ENCODE measurements at regions not wholly inside any gene's neighbourhood (a gene's known extent, or its start where the extent isn't known, plus 50 kb on each side); places are given as distances from the start of the nearest gene placed in this dataset.
"Not testable (repeated sequence)": the region's sequence is repeated elsewhere in the genome, so short reads cannot be mapped to it uniquely, and the experiment has no call there.

DNA sequence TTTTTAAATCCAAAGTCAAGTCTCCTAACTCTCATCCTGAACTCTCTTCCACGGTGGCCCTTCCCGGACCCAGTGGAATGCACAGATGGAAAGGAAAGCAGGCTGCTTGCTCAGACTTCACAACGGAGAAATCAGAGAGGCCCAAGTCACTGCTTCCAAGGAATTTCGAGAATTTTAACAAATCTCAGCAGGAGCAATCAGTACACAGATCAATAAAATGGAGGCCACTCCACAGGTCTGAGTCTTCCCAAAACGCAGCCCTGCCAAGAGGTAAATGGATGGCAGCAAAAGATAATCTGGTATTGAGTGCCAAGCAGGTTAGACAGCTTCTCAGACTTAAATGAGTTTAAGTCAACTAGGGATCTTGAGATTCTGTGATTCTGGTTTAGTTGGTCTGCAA, 81.1 kb upstream of the TIAM1 start:
- DNase-seq (ENCODE audit: extremely low spot score) = no peak
- no peak for TF ChIP-seq ARNT (IDR thresholded peaks at IDR 0.05)
- TF ChIP-seq ELF4 (IDR thresholded peaks at IDR 0.05) = no peak
- TF ChIP-seq LEF1 (IDR thresholded peaks at IDR 0.05; ENCODE audit: borderline replicate concordance) = no peak
- no peak for TF ChIP-seq CTBP1 (IDR thresholded peaks at IDR 0.05; ENCODE audit: borderline replicate concordance)
- TF ChIP-seq L3MBTL2 (conservative IDR thresholded peaks at IDR 0.05) = no peak
- TF ChIP-seq SUZ12 (IDR thresholded peaks at IDR 0.05) = no peak
- TF ChIP-seq HDGF (IDR thresholded peaks at IDR 0.05; ENCODE audit: borderline replicate concordance) = no peak
- TF ChIP-seq TARDBP (IDR thresholded peaks at IDR 0.05) = no peak
- no peak for TF ChIP-seq NFRKB (IDR thresholded peaks at IDR 0.05)
- TF ChIP-seq FOXA1 (IDR thresholded peaks at IDR 0.05) = no peak
- TF ChIP-seq, protein P1, sequence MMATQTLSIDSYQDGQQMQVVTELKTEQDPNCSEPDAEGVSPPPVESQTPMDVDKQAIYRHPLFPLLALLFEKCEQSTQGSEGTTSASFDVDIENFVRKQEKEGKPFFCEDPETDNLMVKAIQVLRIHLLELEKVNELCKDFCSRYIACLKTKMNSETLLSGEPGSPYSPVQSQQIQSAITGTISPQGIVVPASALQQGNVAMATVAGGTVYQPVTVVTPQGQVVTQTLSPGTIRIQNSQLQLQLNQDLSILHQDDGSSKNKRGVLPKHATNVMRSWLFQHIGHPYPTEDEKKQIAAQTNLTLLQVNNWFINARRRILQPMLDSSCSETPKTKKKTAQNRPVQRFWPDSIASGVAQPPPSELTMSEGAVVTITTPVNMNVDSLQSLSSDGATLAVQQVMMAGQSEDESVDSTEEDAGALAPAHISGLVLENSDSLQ (IDR thresholded peaks at IDR 0.05) = no peak
- no peak for TF ChIP-seq ZNF384 (IDR thresholded peaks at IDR 0.05)
- no peak for TF ChIP-seq FOXM1 (IDR thresholded peaks at IDR 0.05; ENCODE audit: borderline replicate concordance)
- POLR2A ChIA-PET = no interaction called here
- CTCF ChIA-PET = no interaction called here

DNA sequence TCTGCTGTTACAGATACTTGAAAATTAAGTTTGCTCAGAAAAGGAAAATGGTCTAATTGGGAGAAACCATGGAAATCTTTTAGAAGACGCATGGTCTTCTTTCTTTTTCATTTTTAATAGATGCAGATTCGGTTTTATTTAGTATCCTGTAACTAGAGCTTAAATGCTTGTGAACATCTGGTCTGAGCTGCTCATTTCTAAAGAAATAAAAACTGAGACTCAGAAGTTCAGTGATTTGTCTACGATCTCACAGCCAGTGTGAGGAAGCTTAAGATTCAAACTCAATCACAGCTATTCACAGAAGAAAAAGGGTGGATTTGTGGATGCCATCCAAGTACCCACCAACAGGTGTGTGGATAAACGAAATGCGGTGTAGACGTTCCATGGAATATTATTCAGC, 80.0 kb upstream of the TIAM1 start:
- no peak for DNase-seq (ENCODE audit: extremely low spot score)
- no peak for TF ChIP-seq FOXK2 (IDR thresholded peaks at IDR 0.05)
- no peak for TF ChIP-seq ELF4 (IDR thresholded peaks at IDR 0.05)
- ChIA-PET POLR2A (no interaction called here), CTCF (no interaction called here)

DNA sequence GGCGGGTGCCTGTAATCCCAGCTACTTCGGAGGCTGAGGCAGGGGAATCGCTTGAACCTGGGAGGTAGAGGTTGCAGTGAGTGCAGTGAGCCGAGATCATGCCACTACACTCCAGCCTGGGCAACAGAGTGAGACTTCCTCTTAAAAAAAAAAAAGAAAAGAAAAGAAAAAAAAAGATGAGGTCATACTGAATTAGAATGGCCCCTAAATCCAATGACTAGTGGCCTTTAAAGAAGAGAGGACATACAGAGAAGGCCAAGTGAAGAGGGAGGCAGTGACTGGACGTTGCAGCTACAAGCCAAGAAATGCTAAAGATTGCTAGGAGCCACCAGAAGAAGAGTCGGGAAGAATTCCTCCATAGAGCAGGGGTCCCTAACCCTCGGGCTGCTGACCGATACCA, 76.9 kb upstream of the TIAM1 start:
- CTCF ChIA-PET = no interaction called here
- TF ChIP-seq SP1 (IDR thresholded peaks at IDR 0.05) (no peak), ZNF384 (IDR thresholded peaks at IDR 0.05) (no peak), FOXM1 (IDR thresholded peaks at IDR 0.05; ENCODE audit: borderline replicate concordance) (no peak), CTBP1 (IDR thresholded peaks at IDR 0.05; ENCODE audit: borderline replicate concordance) (no peak), TARDBP (IDR thresholded peaks at IDR 0.05) (no peak), NFRKB (IDR thresholded peaks at IDR 0.05) (no peak), BHLHE40 (IDR thresholded peaks at IDR 0.05; ENCODE audit: borderline replicate concordance) (no peak), ARNT (IDR thresholded peaks at IDR 0.05) (no peak), ELF4 (IDR thresholded peaks at IDR 0.05) (no peak), HDGF (IDR thresholded peaks at IDR 0.05; ENCODE audit: borderline replicate concordance) (no peak), L3MBTL2 (conservative IDR thresholded peaks at IDR 0.05) (no peak), SUZ12 (IDR thresholded peaks at IDR 0.05) (no peak), FOXK2 (IDR thresholded peaks at IDR 0.05) (no peak), LEF1 (IDR thresholded peaks at IDR 0.05; ENCODE audit: borderline replicate concordance) (no peak), FOXA1 (IDR thresholded peaks at IDR 0.05) (no peak)
- TF ChIP-seq, protein P1 (IDR thresholded peaks at IDR 0.05) = no peak
- DNase-seq (ENCODE audit: extremely low spot score) = no peak
- POLR2A ChIA-PET = no interaction called here

DNA sequence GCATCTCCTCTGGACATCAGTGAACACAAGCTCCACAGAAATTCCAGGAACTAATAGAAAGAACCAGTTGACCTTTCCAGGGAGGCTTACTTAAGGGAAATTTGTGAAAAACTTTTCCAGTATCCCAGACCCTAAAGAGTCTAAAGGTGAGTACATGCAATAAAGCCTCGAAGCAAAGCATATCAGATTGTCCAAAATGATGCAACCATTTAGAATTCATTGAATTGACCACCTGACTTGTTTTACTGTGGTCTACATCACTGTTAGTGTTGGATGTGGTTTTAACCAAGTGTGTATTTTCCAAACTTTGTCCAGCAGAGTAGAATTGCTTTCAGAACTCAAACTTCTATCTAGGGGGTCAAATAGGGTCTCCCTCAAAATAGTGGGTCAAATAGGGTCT, 76.3 kb upstream of the TIAM1 start:
- no peak for DNase-seq (ENCODE audit: extremely low spot score)
- TF ChIP-seq NFRKB (IDR thresholded peaks at IDR 0.05) (no peak), SUZ12 (IDR thresholded peaks at IDR 0.05) (no peak), ELF4 (IDR thresholded peaks at IDR 0.05) (no peak), SP1 (IDR thresholded peaks at IDR 0.05) (no peak), HDGF (IDR thresholded peaks at IDR 0.05; ENCODE audit: borderline replicate concordance) (no peak)
- CTCF ChIA-PET = no interaction called here
- POLR2A ChIA-PET = no interaction called here

DNA sequence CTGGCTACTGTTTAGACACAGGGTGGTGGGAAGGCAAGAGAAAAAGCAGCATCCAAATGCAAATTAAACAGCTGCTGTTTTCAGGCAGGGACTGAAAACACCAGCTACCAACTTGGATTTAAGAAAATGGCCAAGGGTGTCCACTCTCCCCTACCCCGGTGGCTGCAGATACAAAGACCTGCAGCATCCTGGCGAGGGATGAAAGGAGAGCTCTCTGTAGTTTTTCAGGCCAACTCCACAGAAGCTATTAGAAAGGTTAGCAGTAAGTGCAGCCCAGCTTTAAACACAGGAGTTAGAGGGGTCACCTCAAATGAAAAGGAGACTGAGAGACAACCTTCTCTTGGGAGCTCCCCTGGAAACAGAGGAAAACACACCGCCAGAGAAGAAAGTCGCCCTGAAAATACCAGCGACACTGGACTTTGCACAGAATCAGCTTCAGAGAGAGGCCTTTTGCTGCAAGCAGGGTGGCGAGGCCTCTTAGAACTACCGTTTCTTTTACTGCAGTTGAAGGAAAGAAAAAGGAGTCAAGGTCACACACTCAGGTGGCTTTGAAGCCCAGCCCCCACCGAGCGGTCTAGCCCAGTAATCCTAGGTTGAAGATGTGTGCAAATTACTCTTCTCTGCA, 74.4 kb upstream of the TIAM1 start:
- ChIA-PET CTCF (interaction anchor here (1.1 kb wide), 1 partner anchor 59 kb away, joined by 4 read pairs; no protein-coding TSS in a partner anchor), POLR2A (no interaction called here)
- DNase-seq (ENCODE audit: extremely low spot score) = no peak
- TF ChIP-seq BHLHE40 (IDR thresholded peaks at IDR 0.05; ENCODE audit: borderline replicate concordance) = no peak
- TF ChIP-seq FOXA1 (IDR thresholded peaks at IDR 0.05) = no peak
- no peak for TF ChIP-seq ARNT (IDR thresholded peaks at IDR 0.05)
- no peak for TF ChIP-seq L3MBTL2 (conservative IDR thresholded peaks at IDR 0.05)
- TF ChIP-seq CTBP1 (IDR thresholded peaks at IDR 0.05; ENCODE audit: borderline replicate concordance) = no peak
- no peak for TF ChIP-seq TARDBP (IDR thresholded peaks at IDR 0.05)

DNA sequence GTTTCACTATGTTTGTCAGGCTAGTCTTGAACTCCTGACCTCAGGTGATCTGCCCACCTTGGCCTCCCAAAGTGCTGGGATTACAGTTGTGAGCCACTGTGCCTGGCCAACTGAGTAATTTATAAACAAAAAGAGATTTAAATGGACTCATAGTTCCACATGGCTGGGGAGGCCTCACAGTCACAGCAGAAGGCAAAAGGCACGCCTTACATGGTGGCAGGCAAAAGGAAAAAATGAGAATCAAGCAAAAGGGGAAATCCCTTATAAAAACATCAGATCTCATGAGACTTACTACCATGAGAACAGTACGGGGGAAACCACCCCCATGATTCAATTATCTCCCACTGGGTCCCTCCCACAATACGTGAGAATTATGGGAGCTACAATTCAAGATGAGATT, 73.2 kb upstream of the TIAM1 start:
- POLR2A ChIA-PET; DNase-seq (ENCODE audit: extremely low spot score); CTCF ChIA-PET: not testable (repeated sequence)

DNA sequence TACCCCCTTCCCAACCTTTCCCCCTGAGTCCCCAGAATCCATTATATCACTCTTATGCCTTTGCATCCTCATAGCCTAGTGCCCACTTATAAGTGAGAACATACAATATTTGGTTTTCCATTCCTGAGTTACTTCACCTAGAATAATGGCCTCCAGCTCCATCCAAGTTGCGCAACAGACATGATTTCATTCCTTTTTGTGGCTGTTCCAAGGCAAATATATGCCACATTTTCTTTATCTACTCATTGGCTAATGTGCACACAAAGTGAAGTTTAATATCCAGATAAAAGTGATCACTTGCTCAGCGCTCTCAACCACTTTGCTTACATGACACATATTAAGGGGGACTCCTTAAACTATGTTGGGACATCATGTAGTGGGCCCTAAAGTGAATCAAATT, 72.4 kb upstream of the TIAM1 start:
- ChIA-PET POLR2A (no interaction called here), CTCF (no interaction called here)
- DNase-seq (ENCODE audit: extremely low spot score) = no peak
- no peak for TF ChIP-seq NFRKB (IDR thresholded peaks at IDR 0.05)
- no peak for TF ChIP-seq HDGF (IDR thresholded peaks at IDR 0.05; ENCODE audit: borderline replicate concordance)
- TF ChIP-seq SUZ12 (IDR thresholded peaks at IDR 0.05) = no peak
- TF ChIP-seq ELF4 (IDR thresholded peaks at IDR 0.05) = no peak

DNA sequence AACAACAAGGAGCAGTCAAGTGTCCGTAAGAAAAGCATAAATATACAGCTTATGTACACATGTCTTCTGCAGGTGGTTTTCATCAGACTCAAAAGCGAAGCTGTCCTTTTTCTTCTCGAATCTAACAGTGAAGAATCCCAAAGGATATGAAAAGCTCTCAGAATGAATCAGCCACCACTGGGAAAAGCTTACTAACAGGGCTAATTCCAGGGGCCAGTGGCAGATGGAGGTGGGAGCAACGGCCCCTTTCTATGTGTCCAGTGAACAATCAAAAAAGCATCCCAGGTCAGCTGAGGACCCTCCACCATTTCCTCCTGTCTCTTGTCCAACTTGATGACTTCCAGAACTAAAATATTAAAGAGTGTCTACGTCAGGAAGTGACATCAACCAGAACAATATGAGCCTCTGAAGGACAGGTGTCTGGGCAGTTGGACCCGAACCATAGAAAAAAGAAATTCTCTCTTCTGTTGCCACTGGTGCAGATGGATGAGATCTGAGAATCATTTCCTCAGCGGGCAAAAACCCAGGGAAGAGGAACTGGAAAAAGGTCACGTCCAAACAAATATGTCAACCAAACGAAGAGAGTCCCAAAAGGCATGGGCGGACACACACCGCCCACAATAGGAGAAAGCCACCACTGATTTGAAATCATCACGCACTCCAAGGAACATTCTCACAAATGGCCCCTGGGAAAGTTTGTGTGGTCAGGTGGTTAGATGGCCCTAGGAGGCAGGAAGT, 70.4 kb upstream of the TIAM1 start:
- ChIA-PET POLR2A (no interaction called here), CTCF (no interaction called here)
- no peak for DNase-seq (ENCODE audit: extremely low spot score)
- TF ChIP-seq ELF4 (IDR thresholded peaks at IDR 0.05) (no peak), FOXM1 (IDR thresholded peaks at IDR 0.05; ENCODE audit: borderline replicate concordance) (no peak), FOXK2 (IDR thresholded peaks at IDR 0.05) (no peak), TARDBP (IDR thresholded peaks at IDR 0.05) (no peak), NFRKB (IDR thresholded peaks at IDR 0.05) (no peak), HDGF (IDR thresholded peaks at IDR 0.05; ENCODE audit: borderline replicate concordance) (no peak), ARNT (IDR thresholded peaks at IDR 0.05) (no peak), SP1 (IDR thresholded peaks at IDR 0.05) (no peak), CTBP1 (IDR thresholded peaks at IDR 0.05; ENCODE audit: borderline replicate concordance) (no peak), ZNF384 (IDR thresholded peaks at IDR 0.05) (no peak), L3MBTL2 (conservative IDR thresholded peaks at IDR 0.05) (no peak), FOXA1 (IDR thresholded peaks at IDR 0.05) (no peak), BHLHE40 (IDR thresholded peaks at IDR 0.05; ENCODE audit: borderline replicate concordance) (no peak), SUZ12 (IDR thresholded peaks at IDR 0.05) (no peak), LEF1 (IDR thresholded peaks at IDR 0.05; ENCODE audit: borderline replicate concordance) (no peak)
- TF ChIP-seq, protein P1 (IDR thresholded peaks at IDR 0.05) = no peak

Measured in HEK293T (cell line).